ENCODE measurements at regions not wholly inside any gene's neighbourhood (a gene's known extent, or its start where the extent isn't known, plus 50 kb on each side); places are given as distances from the start of the nearest gene placed in this dataset.

DNA sequence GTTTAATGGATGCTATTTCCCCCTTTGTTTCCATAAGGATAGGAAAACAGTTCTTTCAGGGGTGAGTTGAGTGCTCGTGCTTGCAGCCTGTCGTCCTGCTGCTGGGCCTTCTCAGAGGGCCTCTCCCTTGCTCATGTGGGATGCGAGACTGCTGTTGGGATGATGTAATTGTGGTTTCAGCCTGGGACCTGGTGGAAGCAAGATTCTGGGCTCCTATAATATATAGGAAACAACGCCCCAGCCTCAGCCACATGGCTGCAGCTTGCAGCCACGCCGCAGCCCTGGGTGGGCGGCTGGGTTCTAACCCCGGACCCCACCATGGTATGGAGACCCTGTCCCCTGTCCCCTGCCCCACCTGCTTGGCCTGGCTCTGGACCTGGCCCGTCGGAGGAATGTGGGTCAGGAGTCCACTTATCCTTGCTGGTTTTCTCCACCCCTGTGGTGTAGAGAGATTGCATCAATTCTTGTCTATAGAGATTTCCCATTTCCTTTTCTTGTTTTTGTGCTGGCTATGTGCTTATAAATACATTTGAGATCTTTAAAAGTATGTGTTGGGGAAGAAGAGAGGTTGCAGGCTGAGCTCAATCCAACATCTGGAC, 357.8 kb downstream of the SIPA1L2 start:
- dilution Hi-C loops (cut with MboI; ENCODE audit: extremely low pct_ligation_motif_present, low sequenced_read_pairs) = no loop called here
- Histone ChIP-seq H3K79me2 (ENCODE audit: control insufficient read depth, insufficient read depth, low read length) (no peaks in the 10 kb centered on the region), H3K36me3 (ENCODE audit: control insufficient read depth in 2 of 2, extremely low read depth in 1 of 2, insufficient read depth in 2 of 2, low read length in 2 of 2) (no peaks in the 10 kb centered on the region), H3K9ac (ENCODE audit: control insufficient read depth, extremely low read depth, insufficient read depth, low read length) (no peak overlapping the region), H2AFZ (ENCODE audit: control insufficient read depth, low read length) (no peak overlapping the region), H3K4me2 (ENCODE audit: control insufficient read depth, extremely low read depth, insufficient read depth, low read depth, low read length) (no peak overlapping the region), H3K4me1 (ENCODE audit: control insufficient read depth, extremely low read depth, insufficient read depth, low read length) (no peaks in the 10 kb centered on the region), H3K27me3 (ENCODE audit: control insufficient read depth, extremely low read depth, insufficient read depth, low read length) (peaks cover 2% of the 10 kb centered on the region), H3K9me1 (ENCODE audit: control insufficient read depth, extremely low read depth, insufficient read depth, low read length) (no peaks in the 10 kb centered on the region), H3K9me3 (ENCODE audit: control insufficient read depth, low read depth, low read length) (no peaks in the 10 kb centered on the region), H3K4me3 (ENCODE audit: control insufficient read depth in 2 of 3, extremely low read depth in 1 of 3, insufficient read depth in 2 of 3, low read depth in 1 of 3, low read length in 3 of 3) (no peak overlapping the region), H3K27ac (ENCODE audit: control insufficient read depth, insufficient read depth, low read length) (no peak overlapping the region), H4K20me1 (ENCODE audit: control insufficient read depth, extremely low read depth, insufficient read depth, low read length) (no peaks in the 10 kb centered on the region)
- TF ChIP-seq, protein P1, sequence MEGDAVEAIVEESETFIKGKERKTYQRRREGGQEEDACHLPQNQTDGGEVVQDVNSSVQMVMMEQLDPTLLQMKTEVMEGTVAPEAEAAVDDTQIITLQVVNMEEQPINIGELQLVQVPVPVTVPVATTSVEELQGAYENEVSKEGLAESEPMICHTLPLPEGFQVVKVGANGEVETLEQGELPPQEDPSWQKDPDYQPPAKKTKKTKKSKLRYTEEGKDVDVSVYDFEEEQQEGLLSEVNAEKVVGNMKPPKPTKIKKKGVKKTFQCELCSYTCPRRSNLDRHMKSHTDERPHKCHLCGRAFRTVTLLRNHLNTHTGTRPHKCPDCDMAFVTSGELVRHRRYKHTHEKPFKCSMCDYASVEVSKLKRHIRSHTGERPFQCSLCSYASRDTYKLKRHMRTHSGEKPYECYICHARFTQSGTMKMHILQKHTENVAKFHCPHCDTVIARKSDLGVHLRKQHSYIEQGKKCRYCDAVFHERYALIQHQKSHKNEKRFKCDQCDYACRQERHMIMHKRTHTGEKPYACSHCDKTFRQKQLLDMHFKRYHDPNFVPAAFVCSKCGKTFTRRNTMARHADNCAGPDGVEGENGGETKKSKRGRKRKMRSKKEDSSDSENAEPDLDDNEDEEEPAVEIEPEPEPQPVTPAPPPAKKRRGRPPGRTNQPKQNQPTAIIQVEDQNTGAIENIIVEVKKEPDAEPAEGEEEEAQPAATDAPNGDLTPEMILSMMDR (optimal IDR thresholded peaks at IDR 0.05 in 1 of 3, IDR thresholded peaks at IDR 0.05 in 1 of 3, conservative IDR thresholded peaks at IDR 0.05 in 1 of 3; ENCODE audit: extremely low read depth in 1 of 3, insufficient read depth in 2 of 3, low read length in 3 of 3) = no peak
- no peak for TF ChIP-seq EZH2 (IDR thresholded peaks at IDR 0.05; ENCODE audit: low read length)
- DNase-seq (ENCODE audit: low read depth, low spot score) (no peak), FAIRE-seq (no peak)

DNA sequence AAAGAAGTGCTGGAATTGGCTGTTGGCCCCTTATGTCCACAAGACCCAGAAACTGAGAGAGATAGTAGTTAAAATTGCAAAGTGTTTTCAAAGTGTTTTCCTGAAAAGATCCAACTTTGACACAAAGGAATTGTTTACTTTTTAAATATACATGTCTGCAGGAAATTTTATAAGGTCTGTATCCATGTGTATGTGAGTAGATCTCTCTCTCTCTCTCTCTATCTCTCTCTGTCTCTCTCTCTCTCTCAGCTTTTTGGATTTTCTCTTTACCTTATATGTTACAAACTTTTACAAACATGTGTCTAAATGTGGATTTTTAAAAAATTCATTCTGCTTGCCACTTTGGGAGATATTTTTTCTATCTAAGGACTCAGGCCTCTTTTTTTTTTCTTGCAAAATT, 358.6 kb downstream of the SIPA1L2 start:
- H3K9me1 ChIP-seq (ENCODE audit: control insufficient read depth, extremely low read depth, insufficient read depth, low read length) = no peaks in the 10 kb centered on the region
- no peaks in the 10 kb centered on the region for H4K20me1 ChIP-seq (ENCODE audit: control insufficient read depth, extremely low read depth, insufficient read depth, low read length)
- no peak overlapping the region for H3K27ac ChIP-seq (ENCODE audit: control insufficient read depth, insufficient read depth, low read length)
- peaks cover 2% of the 10 kb centered on the region for H3K27me3 ChIP-seq (ENCODE audit: control insufficient read depth, extremely low read depth, insufficient read depth, low read length)
- H3K36me3 ChIP-seq (ENCODE audit: control insufficient read depth in 2 of 2, extremely low read depth in 1 of 2, insufficient read depth in 2 of 2, low read length in 2 of 2) = no peaks in the 10 kb centered on the region
- dilution Hi-C loops (cut with MboI; ENCODE audit: extremely low pct_ligation_motif_present, low sequenced_read_pairs) = no loop called here
- FAIRE-seq (no peak), DNase-seq (ENCODE audit: low read depth, low spot score) (no peak)
- H3K4me1 ChIP-seq (ENCODE audit: control insufficient read depth, extremely low read depth, insufficient read depth, low read length) = no peaks in the 10 kb centered on the region
- no peaks in the 10 kb centered on the region for H3K9me3 ChIP-seq (ENCODE audit: control insufficient read depth, low read depth, low read length)
- H3K79me2 ChIP-seq (ENCODE audit: control insufficient read depth, insufficient read depth, low read length) = no peaks in the 10 kb centered on the region
- no peak overlapping the region for H3K9ac ChIP-seq (ENCODE audit: control insufficient read depth, extremely low read depth, insufficient read depth, low read length)
- H2AFZ ChIP-seq (ENCODE audit: control insufficient read depth, low read length) = no peak overlapping the region
- no peak overlapping the region for H3K4me2 ChIP-seq (ENCODE audit: control insufficient read depth, extremely low read depth, insufficient read depth, low read depth, low read length)
- TF ChIP-seq, protein P1 (optimal IDR thresholded peaks at IDR 0.05 in 1 of 3, IDR thresholded peaks at IDR 0.05 in 1 of 3, conservative IDR thresholded peaks at IDR 0.05 in 1 of 3; ENCODE audit: extremely low read depth in 1 of 3, insufficient read depth in 2 of 3, low read length in 3 of 3) = no peak
- TF ChIP-seq EZH2 (IDR thresholded peaks at IDR 0.05; ENCODE audit: low read length) = no peak
- no peak overlapping the region for H3K4me3 ChIP-seq (ENCODE audit: control insufficient read depth in 2 of 3, extremely low read depth in 1 of 3, insufficient read depth in 2 of 3, low read depth in 1 of 3, low read length in 3 of 3)

Measured in keratinocyte (primary cell).